HL-60 (cell line): ENCODE measurements at regions not wholly inside any gene's neighbourhood (a gene's known extent, or its start where the extent isn't known, plus 50 kb on each side); places are given as distances from the start of the nearest gene placed in this dataset.

ENCODE experiments used
- DNase-seq, 2 experiments: peaks; one replicate each; pipeline ENCODE4 v3.0.0-alpha.2; 2010 to 2020; ENCODE audit warnings: low read depth in 1 of 2, low spot score in 1 of 2
- H3K27ac ChIP-seq: fragments of 250-450 bp; sonication (Bioruptor Pico); replicated peaks from 2 replicates; pipeline ENCODE4 v1.5.1; 2020; ENCODE audit warnings: mild to moderate bottlenecking, moderate library complexity
- H3K27me3 ChIP-seq: fragments of 250-450 bp; sonication (Bioruptor Pico); 2 replicates; pipeline ENCODE4 v1.5.1; 2021; ENCODE audit warnings: mild to moderate bottlenecking, moderate library complexity; ENCODE audit not compliant: insufficient read depth, poor library complexity, severe bottlenecking
- H3K4me3 ChIP-seq: replicated peaks from 2 replicates; pipeline ENCODE4 v1.5.1; 2011; ENCODE audit warnings: mild to moderate bottlenecking, control low read depth, low read length; ENCODE audit not compliant: insufficient read depth
- CTCF ChIP-seq: IDR thresholded peaks from one replicate; pipeline ENCODE4 v1.5.1; 2011; ENCODE audit warnings: low read length, control low read depth, inconsistent platforms; ENCODE audit not compliant: insufficient read depth
- GABPA ChIP-seq: IDR thresholded peaks from 2 replicates; pipeline ENCODE4 v1.6.1; 2012; ENCODE audit warnings: low read depth
- POLR2AphosphoS5 ChIP-seq: IDR thresholded peaks from 2 replicates; pipeline ENCODE4 v1.6.1; 2012; ENCODE audit warnings: low read depth
- REST ChIP-seq: IDR thresholded peaks from 2 replicates; pipeline ENCODE4 v1.6.1; 2012; ENCODE audit warnings: low read depth; ENCODE audit not compliant: insufficient replicate concordance
- SPI1 ChIP-seq: IDR thresholded peaks from 2 replicates; pipeline ENCODE4 v1.6.1; 2012; ENCODE audit warnings: low read depth, mild to moderate bottlenecking, borderline replicate concordance

- Histone ChIP-seq H3K27ac (no peak overlapping the region), H3K4me3 (no peak overlapping the region), H3K27me3 (no peaks in the 10 kb centered on the region)
- no peak for DNase-seq
- no peak for TF ChIP-seq REST
- no peak for TF ChIP-seq SPI1
- TF ChIP-seq GABPA, result no peak
- TF ChIP-seq CTCF, result no peak
- no peak for TF ChIP-seq POLR2AphosphoS5
Measured at GRCh38 chr1:212503714-212504113, 71.0 kb downstream of the NENF start.

- Histone ChIP-seq H3K27me3 (no peaks in the 10 kb centered on the region), H3K27ac (no peak overlapping the region), H3K4me3 (no peak overlapping the region)
- DNase-seq, result no peak
- TF ChIP-seq GABPA (no peak), SPI1 (no peak), REST (no peak), POLR2AphosphoS5 (no peak), CTCF (no peak)
Measured at GRCh38 chr1:212504171-212504803, 71.6 kb downstream of the NENF start.

GRCh38 chr1:212506666-212507065 is 73.9 kb downstream of the NENF start:
- Histone ChIP-seq H3K27me3 (peaks cover 7% of the 10 kb centered on the region), H3K27ac (no peak overlapping the region), H3K4me3 (no peak overlapping the region)
- DNase-seq, result no peak
- TF ChIP-seq GABPA, result no peak
- TF ChIP-seq SPI1, result no peak
- no peak for TF ChIP-seq POLR2AphosphoS5
- TF ChIP-seq CTCF, result no peak

GRCh38 chr1:212507369-212507768 is 74.6 kb downstream of the NENF start:
- TF ChIP-seq REST (no peak), GABPA (no peak), CTCF (no peak), POLR2AphosphoS5 (no peak), SPI1 (no peak)
- Histone ChIP-seq H3K27ac (no peak overlapping the region), H3K27me3 (peaks cover 10% of the 10 kb centered on the region), H3K4me3 (no peak overlapping the region)
- no peak for DNase-seq
